HUDEP-2 (cell line): ENCODE measurements at regions not wholly inside any gene's neighbourhood (a gene's known extent, or its start where the extent isn't known, plus 50 kb on each side); places are given as distances from the start of the nearest gene placed in this dataset.
"Not testable (repeated sequence)": the region's sequence is repeated elsewhere in the genome, so short reads cannot be mapped to it uniquely, and the experiment has no call there.

ENCODE experiments used
- DNase-seq, 76 experiments: peaks; one replicate each; lab custom pipeline; 2025; ENCODE audit not compliant: unreplicated experiment in 76 of 76; lab: John Stamatoyannopoulos, UW

- no peak for DNase-seq
Observed at GRCh38 chr3:168803536-168803935, 707.8 kb upstream of the GOLIM4 start.

DNA sequence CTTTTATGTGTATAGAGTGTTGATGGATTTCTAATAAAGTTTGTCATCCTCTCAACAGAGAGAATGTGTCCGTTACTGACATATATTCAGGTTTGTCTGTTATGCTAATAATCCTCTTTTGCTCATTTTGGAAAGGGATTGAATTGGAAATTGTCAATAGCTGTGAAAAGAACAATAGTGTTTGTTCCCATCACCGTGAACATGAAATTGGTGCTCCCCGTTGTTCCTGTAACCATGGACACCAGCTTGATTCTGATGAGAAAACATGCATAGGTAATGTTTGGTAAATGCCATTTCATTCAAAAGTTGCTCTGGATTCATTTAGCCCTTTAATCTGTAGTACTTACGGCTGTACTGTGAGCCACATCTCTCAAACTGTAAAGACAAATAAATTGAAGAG lies 707.0 kb upstream of the GOLIM4 start:
- DNase-seq = no peak

GRCh38 chr3:168801794-168802193 lies 706.1 kb upstream of the GOLIM4 start:
- no peak for DNase-seq

DNA sequence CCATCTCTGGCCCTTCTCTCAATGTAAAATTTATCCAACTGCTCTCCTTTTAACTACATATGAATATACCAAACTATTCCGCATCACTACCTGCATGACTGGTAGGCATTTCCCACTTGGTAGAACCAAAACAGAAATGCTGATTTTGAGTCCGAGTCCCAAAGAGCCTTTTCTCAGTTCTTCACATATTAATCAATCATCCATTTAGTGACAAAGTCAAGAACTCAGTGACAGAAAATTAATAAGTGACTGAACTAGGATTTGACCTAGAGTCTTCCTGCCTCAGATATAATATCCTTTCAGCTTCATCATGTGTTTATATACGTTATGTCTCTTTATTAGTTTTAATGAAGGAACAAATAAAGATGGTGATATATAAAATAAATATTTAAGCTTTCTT lies 700.6 kb upstream of the GOLIM4 start:
- no peak for DNase-seq

GRCh38 chr3:168794427-168794826 lies 698.7 kb upstream of the GOLIM4 start:
- DNase-seq = no peak

DNA sequence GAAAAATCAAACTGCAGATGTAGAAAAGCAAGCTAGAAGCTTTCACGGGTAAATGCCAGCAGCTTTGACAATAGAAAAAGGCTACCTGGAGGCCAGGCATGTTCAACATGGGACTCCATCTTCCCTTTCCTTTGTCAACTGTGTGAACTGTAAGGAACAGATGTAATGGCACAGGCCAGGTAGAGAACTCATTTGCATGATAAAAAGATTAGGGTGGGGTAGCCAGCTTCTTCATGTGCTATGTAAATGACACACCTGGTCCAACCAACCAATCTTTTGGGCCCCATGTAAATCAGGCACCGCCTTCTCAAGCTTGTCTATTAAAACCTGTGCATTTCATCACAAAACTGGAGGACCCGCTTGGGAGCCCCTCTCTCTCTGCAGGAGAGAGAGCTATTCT lies 686.5 kb upstream of the GOLIM4 start:
- no peak for DNase-seq

DNA sequence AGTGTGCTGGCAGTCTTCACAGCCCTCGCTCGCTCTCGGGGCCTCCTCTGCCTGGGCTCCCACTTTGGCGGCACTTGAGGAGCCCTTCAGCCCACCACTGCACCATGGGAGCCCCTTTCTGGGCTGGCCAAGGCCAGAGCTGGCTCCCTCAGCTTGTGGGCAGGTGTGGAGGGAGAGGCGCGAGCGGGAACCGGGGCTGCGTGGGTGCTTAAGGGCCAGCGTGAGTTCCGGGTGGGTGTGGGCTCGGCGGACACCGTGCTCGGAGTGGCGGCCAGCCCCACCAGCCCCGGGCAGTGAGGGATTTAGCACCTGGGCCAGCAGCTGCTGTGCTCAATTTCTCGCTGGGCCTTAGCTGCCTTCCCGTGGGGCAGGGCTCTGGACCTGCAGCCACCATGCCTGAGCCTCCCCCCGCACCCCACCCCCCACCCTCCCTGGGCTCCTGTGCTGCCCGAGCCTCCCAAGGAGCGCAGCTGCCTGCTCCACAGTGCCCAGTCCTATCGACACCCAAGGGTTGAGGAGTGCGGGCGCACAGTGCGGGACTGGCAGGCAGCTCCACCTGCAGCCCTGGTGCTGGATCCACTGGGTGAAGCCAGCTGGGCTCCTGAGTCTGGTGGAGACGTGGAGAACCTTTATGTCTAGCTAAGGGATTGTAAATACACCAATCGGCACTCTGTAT lies 684.4 kb upstream of the GOLIM4 start:
- not testable (repeated sequence) for DNase-seq

DNA sequence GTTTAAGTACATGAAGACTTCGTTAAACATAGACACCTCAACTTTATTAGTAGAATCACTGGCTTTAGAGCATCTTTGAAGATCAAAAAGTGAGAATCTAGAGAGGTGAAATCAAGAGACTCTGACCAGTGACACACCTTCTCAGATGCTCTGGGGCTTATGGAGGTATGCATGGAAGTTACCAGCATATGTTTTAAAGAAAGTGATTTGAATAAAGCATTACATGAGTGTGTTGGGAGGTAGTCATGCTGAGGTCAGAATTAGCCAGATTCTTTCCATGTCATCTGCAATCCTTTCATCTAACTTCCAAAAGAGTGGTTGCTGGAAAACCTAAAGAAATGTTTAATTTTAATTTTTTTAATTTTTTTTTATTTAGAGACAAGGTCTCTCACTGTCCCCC lies 658.0 kb upstream of the GOLIM4 start:
- no peak for DNase-seq

DNA sequence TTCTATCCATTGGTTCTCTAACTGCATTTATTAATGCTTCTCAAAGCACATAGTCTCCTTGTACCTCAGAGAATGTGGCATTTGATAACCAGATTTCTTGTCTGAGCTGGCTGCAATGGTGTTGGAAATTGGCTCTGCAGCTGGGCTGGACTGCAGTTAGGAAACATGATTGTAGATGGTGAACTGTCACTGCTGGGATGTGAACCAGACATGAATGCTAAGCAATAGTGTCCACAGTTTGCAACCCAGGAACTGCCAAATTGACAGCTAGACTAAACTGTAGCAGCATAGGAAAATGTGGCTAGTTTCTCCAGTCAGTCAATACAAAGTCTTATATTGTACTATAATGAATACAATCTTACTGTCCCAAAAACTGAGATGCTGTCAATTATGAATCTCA lies 656.6 kb upstream of the GOLIM4 start:
- DNase-seq = no peak

- DNase-seq = no peak
Observed at GRCh38 chr3:168747697-168748096, 652.0 kb upstream of the GOLIM4 start.

- no peak for DNase-seq
Observed at GRCh38 chr3:168738527-168739325, 643.0 kb upstream of the GOLIM4 start.

- no peak for DNase-seq
Observed at GRCh38 chr3:168736202-168736601, 640.5 kb upstream of the GOLIM4 start.

- no peak for DNase-seq
Observed at GRCh38 chr3:168730073-168730472, 634.3 kb upstream of the GOLIM4 start.

DNA sequence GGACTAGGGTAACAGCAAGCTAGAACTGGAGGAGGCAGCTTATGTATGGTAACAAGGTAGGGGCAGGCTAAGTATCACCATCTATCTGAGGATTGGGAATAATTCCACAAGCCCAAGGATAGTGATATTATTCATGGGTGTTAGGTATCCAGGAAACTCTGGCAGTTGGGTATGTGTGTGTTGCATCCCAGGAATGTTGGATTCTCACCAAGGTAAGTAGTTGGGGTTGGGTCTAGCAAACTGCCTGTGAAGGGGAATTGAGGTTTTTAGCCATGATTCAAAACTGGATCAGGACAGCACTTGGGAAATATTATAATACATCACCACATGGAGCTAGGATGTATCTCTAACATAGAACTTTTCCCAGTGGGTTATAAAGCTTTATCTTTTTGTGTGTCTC lies 626.4 kb upstream of the GOLIM4 start:
- DNase-seq = no peak

DNA sequence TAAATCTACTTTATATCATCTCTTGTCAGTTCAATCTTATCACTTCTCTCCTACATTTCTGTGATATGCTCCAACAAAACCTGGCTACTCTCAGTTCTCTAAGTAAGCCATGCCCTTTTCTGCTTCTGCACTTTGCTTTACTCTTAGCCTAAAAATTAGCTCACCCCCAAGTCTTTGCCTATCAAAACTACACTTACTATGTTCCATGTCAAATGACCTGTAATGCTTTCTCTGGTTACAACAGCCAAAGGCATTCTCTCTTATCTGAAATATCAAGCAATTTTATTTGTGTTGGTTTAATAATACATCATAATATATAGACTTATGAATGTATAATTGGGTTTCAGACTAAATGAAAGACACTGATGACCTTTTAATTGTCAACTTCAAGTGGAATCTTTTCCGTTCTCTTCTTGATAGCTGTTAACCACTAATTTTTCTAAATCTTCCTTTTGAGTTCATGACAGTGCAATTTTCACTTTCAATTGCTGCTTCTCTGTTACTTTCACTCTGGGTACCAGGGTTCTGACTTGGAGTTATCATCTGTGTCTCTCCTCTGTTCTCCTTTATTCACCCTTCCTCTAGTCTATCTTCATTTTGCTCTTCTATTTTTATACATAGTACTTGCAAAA lies 619.0 kb upstream of the GOLIM4 start:
- DNase-seq = no peak

GRCh38 chr3:168709073-168709472 lies 613.3 kb upstream of the GOLIM4 start:
- DNase-seq = no peak

DNA sequence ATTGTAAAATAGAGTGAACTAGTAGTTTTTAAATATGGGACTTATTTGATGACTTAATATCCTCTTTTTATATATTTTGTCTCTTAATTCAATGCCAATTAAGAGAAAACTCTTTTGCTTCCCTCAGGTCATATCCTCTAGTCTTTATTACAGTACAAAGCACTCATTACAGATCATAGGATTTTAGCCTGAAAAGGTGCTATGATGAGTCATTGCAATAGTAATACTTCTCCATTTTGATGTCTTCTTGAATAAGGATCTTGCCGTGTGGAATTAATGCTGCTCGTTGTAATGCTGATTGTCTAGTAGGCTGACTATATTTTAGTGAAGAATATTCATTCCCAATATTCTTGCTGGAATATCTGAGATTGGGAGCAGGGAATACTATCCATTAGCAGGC lies 612.2 kb upstream of the GOLIM4 start:
- no peak for DNase-seq

GRCh38 chr3:168705412-168705811 lies 609.7 kb upstream of the GOLIM4 start:
- DNase-seq = no peak

- no peak for DNase-seq
Observed at GRCh38 chr3:168696051-168696450, 600.3 kb upstream of the GOLIM4 start.

DNA sequence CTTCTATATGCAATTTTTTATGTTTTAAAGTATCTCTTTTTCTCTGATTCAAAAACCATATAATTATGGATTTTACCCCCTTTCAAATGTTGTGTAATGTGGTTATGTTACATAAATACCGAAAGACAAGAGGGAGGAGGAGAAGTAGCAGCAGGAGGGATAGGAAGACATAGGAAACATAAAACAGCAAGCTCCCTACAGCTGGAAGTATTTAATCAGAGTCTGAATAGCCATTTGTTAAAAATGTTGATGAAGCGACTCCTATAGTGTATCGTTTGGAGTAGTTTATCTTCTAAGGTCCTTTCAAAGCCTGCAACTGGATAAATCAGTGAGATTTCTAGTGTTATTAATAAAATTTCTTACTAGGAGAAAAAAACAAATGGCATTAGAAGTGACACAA lies 598.1 kb upstream of the GOLIM4 start:
- no peak for DNase-seq

DNA sequence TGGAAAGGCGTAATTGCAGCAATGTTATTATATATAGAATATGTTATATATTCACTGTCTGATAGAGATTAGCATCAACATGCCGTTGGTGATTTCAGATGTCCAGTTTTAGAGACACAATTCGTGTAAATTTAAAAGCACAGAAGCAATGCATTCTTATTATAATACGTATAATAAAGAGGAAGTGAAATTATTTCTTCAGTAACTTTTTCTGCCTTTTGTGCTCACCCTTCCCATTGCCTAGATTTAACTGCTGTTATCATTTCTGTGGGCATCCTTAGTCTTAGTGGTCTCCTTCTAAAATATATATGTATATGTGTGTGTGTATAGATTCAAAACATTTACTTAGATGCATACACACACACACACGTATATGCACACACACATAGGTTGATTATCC lies 592.5 kb upstream of the GOLIM4 start:
- DNase-seq = no peak

GRCh38 chr3:168684519-168684918 lies 588.8 kb upstream of the GOLIM4 start:
- DNase-seq = peak in 5 of 76 experiments; percentile 2 to 47 (median 18)
